ENCODE measurements at regions not wholly inside any gene's neighbourhood (a gene's known extent, or its start where the extent isn't known, plus 50 kb on each side); places are given as distances from the start of the nearest gene placed in this dataset.

GRCh38 chr2:52402128-52402527 lies 1365.5 kb upstream of the CHAC2 start:
- Histone ChIP-seq H3K27ac (ENCODE audit: low read depth, low read length, poor library complexity, severe bottlenecking) (no peak overlapping the region), H3K4me3 (ENCODE audit: low read depth, low read length, poor library complexity, severe bottlenecking) (no peak overlapping the region), H3K27me3 (replicated peaks; ENCODE audit: insufficient read depth, low read depth, low read length, poor library complexity) (peaks cover 5% of the 10 kb centered on the region), H3K4me1 (ENCODE audit: insufficient read depth, low read length, poor library complexity, severe bottlenecking) (no peaks in the 10 kb centered on the region), H3K36me3 (ENCODE audit: insufficient read depth, low read length, poor library complexity, severe bottlenecking) (no peaks in the 10 kb centered on the region), H3K9me3 (ENCODE audit: low read depth, low read length, poor library complexity, severe bottlenecking) (no peaks in the 10 kb centered on the region)
- no TSS peak for BruUV-seq (replicated peaks)
- intact Hi-C loops (cut with micrococcal nuclease; ENCODE audit: unreplicated experiment), result no loop called here
- ChIA-PET POLR2A (ENCODE audit: low non-redundant PET) (no interaction called here), CTCF (no interaction called here)
- no peak for TF ChIP-seq CTCF (conservative IDR thresholded peaks at IDR 0.05; ENCODE audit: low read depth, low read length)
- TF ChIP-seq EZH2 (IDR thresholded peaks at IDR 0.05; ENCODE audit: borderline replicate concordance, low read depth, low read length, poor library complexity, severe bottlenecking), result no peak
- no peak for DNase-seq (ENCODE audit: low spot score)

GRCh38 chr2:52396836-52397235 lies 1364.9 kb upstream of the NRXN1 start:
- intact Hi-C loops (cut with micrococcal nuclease; ENCODE audit: unreplicated experiment), result no loop called here
- no TSS peak for BruUV-seq (replicated peaks)
- H3K4me1 ChIP-seq (ENCODE audit: insufficient read depth, low read length, poor library complexity, severe bottlenecking), result no peaks in the 10 kb centered on the region
- no peaks in the 10 kb centered on the region for H3K27me3 ChIP-seq (replicated peaks; ENCODE audit: insufficient read depth, low read depth, low read length, poor library complexity)
- ChIA-PET CTCF (no interaction called here), POLR2A (ENCODE audit: low non-redundant PET) (no interaction called here)
- TF ChIP-seq EZH2 (IDR thresholded peaks at IDR 0.05; ENCODE audit: borderline replicate concordance, low read depth, low read length, poor library complexity, severe bottlenecking), result no peak
- TF ChIP-seq CTCF (conservative IDR thresholded peaks at IDR 0.05; ENCODE audit: low read depth, low read length), result no peak
- H3K27ac ChIP-seq (ENCODE audit: low read depth, low read length, poor library complexity, severe bottlenecking), result no peak overlapping the region
- no peaks in the 10 kb centered on the region for H3K9me3 ChIP-seq (ENCODE audit: low read depth, low read length, poor library complexity, severe bottlenecking)
- H3K36me3 ChIP-seq (ENCODE audit: insufficient read depth, low read length, poor library complexity, severe bottlenecking), result no peaks in the 10 kb centered on the region
- no peak for DNase-seq (ENCODE audit: low spot score)
- H3K4me3 ChIP-seq (ENCODE audit: low read depth, low read length, poor library complexity, severe bottlenecking), result no peak overlapping the region

DNA sequence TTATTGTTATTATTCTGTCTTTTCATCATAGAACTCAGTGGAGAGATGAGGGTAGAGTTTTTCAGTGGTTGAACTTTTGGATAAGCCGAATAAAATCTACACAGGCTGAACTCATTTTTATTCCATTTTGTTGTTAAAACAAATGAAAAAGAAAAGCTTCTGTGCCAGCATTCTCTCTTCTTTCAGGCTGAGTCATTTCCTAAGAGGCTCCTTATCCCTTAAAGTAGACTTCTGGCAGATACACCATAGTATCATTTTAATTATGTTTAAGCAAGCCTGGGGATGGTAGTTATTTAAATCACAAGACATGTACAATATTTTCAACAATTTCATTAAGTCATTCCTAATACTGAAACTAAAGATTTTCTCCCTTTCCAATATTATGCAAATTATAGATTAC lies 1364.0 kb upstream of the NRXN1 start:
- Histone ChIP-seq H3K4me1 (ENCODE audit: insufficient read depth, low read length, poor library complexity, severe bottlenecking) (no peaks in the 10 kb centered on the region), H3K27me3 (replicated peaks; ENCODE audit: insufficient read depth, low read depth, low read length, poor library complexity) (no peaks in the 10 kb centered on the region), H3K4me3 (ENCODE audit: low read depth, low read length, poor library complexity, severe bottlenecking) (no peak overlapping the region), H3K27ac (ENCODE audit: low read depth, low read length, poor library complexity, severe bottlenecking) (no peak overlapping the region), H3K9me3 (ENCODE audit: low read depth, low read length, poor library complexity, severe bottlenecking) (no peaks in the 10 kb centered on the region), H3K36me3 (ENCODE audit: insufficient read depth, low read length, poor library complexity, severe bottlenecking) (no peaks in the 10 kb centered on the region)
- DNase-seq (ENCODE audit: low spot score), result peak; percentile 23
- intact Hi-C loops (cut with micrococcal nuclease; ENCODE audit: unreplicated experiment), result no loop called here
- POLR2A ChIA-PET (ENCODE audit: low non-redundant PET), result no interaction called here
- BruUV-seq (replicated peaks), result no TSS peak
- CTCF ChIA-PET, result no interaction called here
- TF ChIP-seq CTCF (conservative IDR thresholded peaks at IDR 0.05; ENCODE audit: low read depth, low read length) (no peak), EZH2 (IDR thresholded peaks at IDR 0.05; ENCODE audit: borderline replicate concordance, low read depth, low read length, poor library complexity, severe bottlenecking) (no peak)
